DMS153 (cell line): ENCODE measurements at regions not wholly inside any gene's neighbourhood (a gene's known extent, or its start where the extent isn't known, plus 50 kb on each side); places are given as distances from the start of the nearest gene placed in this dataset.
A peak's percentile ranks its signal among the peaks of the same experiment; 100 is the strongest.

Experiments used
- DNase-seq: peaks from one replicate; lab custom pipeline; 2025; lab: John Stamatoyannopoulos, UW

GRCh38 chr3:3745693-3746092 lies 53.5 kb upstream of the LRRN1 start:
- no peak for DNase-seq

- no peak for DNase-seq
These were observed 54.4 kb upstream of the LRRN1 start for GRCh38 chr3:3744826-3745225.

- no peak for DNase-seq
These were observed 55.5 kb upstream of the LRRN1 start for GRCh38 chr3:3743754-3744153.

GRCh38 chr3:3740061-3740460 lies 59.2 kb upstream of the LRRN1 start:
- DNase-seq: no peak

- no peak for DNase-seq
These were observed 59.7 kb upstream of the LRRN1 start for GRCh38 chr3:3739330-3740060.

- no peak for DNase-seq
These were observed 61.7 kb upstream of the LRRN1 start for GRCh38 chr3:3737531-3737930.

GRCh38 chr3:3735919-3736318 lies 63.3 kb upstream of the LRRN1 start:
- no peak for DNase-seq

GRCh38 chr3:3734881-3735280 lies 64.3 kb upstream of the LRRN1 start:
- peak; percentile 46 for DNase-seq

- no peak for DNase-seq
These were observed 70.0 kb upstream of the LRRN1 start for GRCh38 chr3:3729261-3729660.

- DNase-seq: no peak
These were observed 72.7 kb upstream of the LRRN1 start for GRCh38 chr3:3726549-3726948.

GRCh38 chr3:3714572-3714971 lies 84.7 kb upstream of the LRRN1 start:
- DNase-seq: no peak

- DNase-seq: no peak
These were observed 86.3 kb upstream of the LRRN1 start for GRCh38 chr3:3712971-3713370.

- DNase-seq: no peak
These were observed 90.5 kb upstream of the LRRN1 start for GRCh38 chr3:3708769-3709115.

- DNase-seq: no peak
These were observed 91.1 kb upstream of the LRRN1 start for GRCh38 chr3:3707858-3708768.

GRCh38 chr3:3705090-3705775 lies 94.0 kb upstream of the LRRN1 start:
- no peak for DNase-seq

- DNase-seq: no peak
These were observed 97.3 kb upstream of the LRRN1 start for GRCh38 chr3:3701949-3702348.

- peak; percentile 58 for DNase-seq
These were observed 99.2 kb upstream of the LRRN1 start for GRCh38 chr3:3699816-3700633.

- DNase-seq: no peak
These were observed 99.8 kb upstream of the LRRN1 start for GRCh38 chr3:3699407-3699806.

GRCh38 chr3:3696345-3696744 lies 102.9 kb upstream of the LRRN1 start:
- DNase-seq: no peak

GRCh38 chr3:3693593-3693992 lies 105.6 kb upstream of the LRRN1 start:
- no peak for DNase-seq

- no peak for DNase-seq
These were observed 109.4 kb upstream of the LRRN1 start for GRCh38 chr3:3689601-3690375.
